SJCRH30 (cell line): ENCODE measurements at regions not wholly inside any gene's neighbourhood (a gene's known extent, or its start where the extent isn't known, plus 50 kb on each side); places are given as distances from the start of the nearest gene placed in this dataset.
"Not testable (repeated sequence)": the region's sequence is repeated elsewhere in the genome, so short reads cannot be mapped to it uniquely, and the experiment has no call there.

Source experiments
- DNase-seq, 2 experiments: peaks; one replicate each; pipeline ENCODE4 v3.0.0-alpha.2; 2015 to 2020
- H3K27ac ChIP-seq: fragments of 250-450 bp; sonication (Bioruptor Pico); 2 replicates; pipeline ENCODE4 v1.5.1; 2020; ENCODE audit warnings: mild to moderate bottlenecking, moderate library complexity
- H3K27me3 ChIP-seq: fragments of 250-450 bp; sonication (Bioruptor Pico); 2 replicates; pipeline ENCODE4 v1.5.1; 2020; ENCODE audit warnings: mild to moderate bottlenecking, moderate library complexity
- H3K36me3 ChIP-seq: fragments of 250-450 bp; sonication (Bioruptor Pico); 2 replicates; pipeline ENCODE4 v1.5.1; 2020; ENCODE audit warnings: mild to moderate bottlenecking, moderate library complexity
- H3K4me1 ChIP-seq: fragments of 250-450 bp; sonication (Bioruptor Pico); 2 replicates; pipeline ENCODE4 v1.5.1; 2020; ENCODE audit warnings: mild to moderate bottlenecking, moderate library complexity
- H3K4me3 ChIP-seq: fragments of 250-450 bp; sonication (Bioruptor Pico); 2 replicates; pipeline ENCODE4 v1.5.1; 2020; ENCODE audit warnings: mild to moderate bottlenecking, moderate library complexity
- H3K9me3 ChIP-seq: fragments of 250-450 bp; sonication (Bioruptor Pico); replicated peaks from 2 replicates; pipeline ENCODE4 v1.5.1; 2020; ENCODE audit warnings: mild to moderate bottlenecking, moderate library complexity

DNA sequence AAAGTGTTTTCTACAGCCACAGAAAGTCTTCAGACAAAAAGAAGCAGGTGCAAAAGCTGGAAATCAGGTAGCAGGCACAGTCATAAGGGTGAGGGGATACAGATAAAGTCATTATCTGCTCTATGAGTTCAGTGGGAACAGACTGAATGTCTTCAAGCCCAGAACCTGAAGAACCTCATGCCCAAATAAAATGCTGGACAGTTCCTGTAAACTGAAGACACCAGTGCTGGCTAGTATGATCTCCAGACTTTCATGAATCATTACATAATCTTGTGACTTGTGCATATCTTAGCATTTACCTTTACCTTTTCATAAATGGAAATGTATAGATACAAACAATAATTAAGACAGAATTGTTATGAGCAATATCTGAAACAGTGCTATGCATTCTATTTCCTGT, 728.7 kb downstream of the DNAH5 start:
- H3K36me3 ChIP-seq = no peaks in the 10 kb centered on the region
- no peak overlapping the region for H3K4me3 ChIP-seq
- DNase-seq = no peak
- H3K9me3 ChIP-seq = no peaks in the 10 kb centered on the region
- H3K27ac ChIP-seq = no peak overlapping the region
- no peaks in the 10 kb centered on the region for H3K4me1 ChIP-seq
- no peaks in the 10 kb centered on the region for H3K27me3 ChIP-seq

DNA sequence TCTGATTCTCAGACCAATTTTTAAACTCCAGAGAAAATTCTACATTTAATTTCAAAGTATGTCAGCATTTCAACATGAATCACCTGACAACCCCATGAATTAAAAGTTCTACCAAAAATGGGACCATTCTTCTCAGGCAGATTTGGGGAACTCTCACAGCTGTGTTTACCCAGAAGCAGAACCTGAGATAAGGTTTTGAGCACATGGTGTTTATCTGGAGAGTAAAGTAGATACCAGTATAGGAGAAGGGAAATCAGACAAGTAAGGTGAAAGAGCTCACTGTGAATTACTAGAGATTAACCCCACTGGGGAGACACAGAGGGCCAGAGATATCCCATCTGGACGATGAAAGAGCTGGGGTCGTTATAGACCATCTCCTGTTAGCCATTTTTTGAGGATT, 729.1 kb downstream of the DNAH5 start:
- H3K4me3 ChIP-seq = no peak overlapping the region

DNA sequence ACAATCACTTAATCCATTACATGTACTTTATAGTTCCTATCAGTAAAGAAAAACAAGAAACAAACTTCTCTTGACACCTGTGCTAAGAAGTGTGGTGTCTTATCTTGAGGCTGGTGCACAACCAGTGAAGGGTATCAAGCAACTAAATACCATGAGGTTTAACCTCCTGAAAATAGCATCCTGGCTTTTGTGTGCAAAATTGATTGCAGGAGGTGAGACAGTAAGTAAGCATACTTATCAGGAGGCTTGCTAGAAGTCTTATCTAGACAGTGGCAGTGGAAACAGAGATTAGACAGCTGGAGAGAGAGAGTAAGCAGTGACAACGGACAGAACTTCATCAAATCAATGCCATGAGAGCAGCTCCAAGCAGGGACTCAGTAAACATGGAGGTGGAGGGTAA, 730.3 kb downstream of the DNAH5 start:
- Histone ChIP-seq H3K4me1 (no peaks in the 10 kb centered on the region), H3K36me3 (no peaks in the 10 kb centered on the region), H3K9me3 (no peaks in the 10 kb centered on the region), H3K4me3 (no peak overlapping the region), H3K27me3 (no peaks in the 10 kb centered on the region), H3K27ac (no peak overlapping the region)
- DNase-seq = no peak

More for the DNA sequence above, 729.1 kb downstream of the DNAH5 start:
- no peak for DNase-seq
- Histone ChIP-seq H3K9me3 (no peaks in the 10 kb centered on the region), H3K27me3 (no peaks in the 10 kb centered on the region), H3K36me3 (no peaks in the 10 kb centered on the region), H3K4me1 (no peaks in the 10 kb centered on the region), H3K27ac (no peak overlapping the region)

DNA sequence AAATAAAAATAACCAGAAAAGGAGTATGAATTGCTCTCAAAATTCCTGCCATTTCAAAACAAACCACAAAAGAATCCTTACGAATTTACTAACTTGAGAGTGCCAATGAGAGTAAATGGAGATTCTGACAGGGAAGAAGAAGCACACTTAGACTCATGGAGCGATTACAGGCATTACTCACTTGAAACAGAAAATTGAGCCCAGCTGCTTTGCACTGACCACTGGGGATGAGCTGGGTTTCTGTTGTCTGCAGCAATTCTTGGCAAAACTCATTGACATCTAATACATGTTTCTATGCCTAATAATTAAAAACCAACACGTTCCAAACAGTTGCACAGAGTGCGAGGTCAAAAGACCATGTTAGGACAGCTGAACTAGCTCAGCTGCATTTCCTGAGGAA, 731.6 kb downstream of the DNAH5 start:
- no peak overlapping the region for H3K4me3 ChIP-seq
- no peaks in the 10 kb centered on the region for H3K9me3 ChIP-seq
- DNase-seq = no peak
- no peaks in the 10 kb centered on the region for H3K4me1 ChIP-seq
- no peaks in the 10 kb centered on the region for H3K36me3 ChIP-seq
- H3K27me3 ChIP-seq = no peaks in the 10 kb centered on the region
- no peak overlapping the region for H3K27ac ChIP-seq

DNA sequence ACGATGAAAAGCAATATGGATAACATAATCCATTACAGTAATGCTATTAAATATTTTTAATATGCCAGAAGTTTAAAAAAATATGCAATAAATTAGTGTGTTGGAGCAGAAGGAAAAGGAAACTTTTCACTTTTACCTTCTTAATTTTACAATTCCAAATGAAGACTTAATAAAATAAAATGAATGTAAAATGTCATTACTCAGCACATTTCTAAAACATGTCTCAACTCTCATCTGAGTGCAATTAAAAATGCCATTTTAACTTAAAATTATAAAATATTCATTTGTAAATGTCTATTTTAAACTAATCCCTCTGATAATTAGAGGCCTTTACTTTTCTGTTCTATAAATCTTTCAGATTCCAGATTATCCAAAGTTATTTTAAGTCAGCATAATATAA, 733.4 kb downstream of the DNAH5 start:
- no peak overlapping the region for H3K27ac ChIP-seq
- DNase-seq = no peak
- no peaks in the 10 kb centered on the region for H3K4me1 ChIP-seq
- no peaks in the 10 kb centered on the region for H3K9me3 ChIP-seq
- H3K4me3 ChIP-seq = no peak overlapping the region
- H3K36me3 ChIP-seq = no peaks in the 10 kb centered on the region
- no peaks in the 10 kb centered on the region for H3K27me3 ChIP-seq

DNA sequence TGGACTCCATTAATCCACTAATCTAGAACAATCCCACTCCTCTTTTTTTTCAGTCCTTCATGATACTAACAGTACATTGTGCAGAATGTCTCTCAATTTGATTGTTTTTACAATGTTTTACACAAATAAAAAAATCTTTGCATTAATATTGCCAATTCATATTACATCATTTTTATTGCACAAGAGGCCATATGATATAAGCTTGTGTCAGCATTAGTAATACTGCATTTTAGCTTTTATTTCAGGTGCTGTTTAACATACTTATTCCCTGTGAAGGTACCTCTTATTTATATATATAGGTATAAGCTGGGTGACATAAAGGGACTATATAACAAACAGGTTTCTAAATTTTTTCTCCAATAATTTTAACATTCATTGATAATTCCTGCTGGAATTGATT, 737.4 kb downstream of the DNAH5 start:
- H3K27ac ChIP-seq = no peak overlapping the region
- no peak overlapping the region for H3K4me3 ChIP-seq
- no peak for DNase-seq
- no peaks in the 10 kb centered on the region for H3K36me3 ChIP-seq
- no peaks in the 10 kb centered on the region for H3K9me3 ChIP-seq
- no peaks in the 10 kb centered on the region for H3K27me3 ChIP-seq
- H3K4me1 ChIP-seq = no peaks in the 10 kb centered on the region

DNA sequence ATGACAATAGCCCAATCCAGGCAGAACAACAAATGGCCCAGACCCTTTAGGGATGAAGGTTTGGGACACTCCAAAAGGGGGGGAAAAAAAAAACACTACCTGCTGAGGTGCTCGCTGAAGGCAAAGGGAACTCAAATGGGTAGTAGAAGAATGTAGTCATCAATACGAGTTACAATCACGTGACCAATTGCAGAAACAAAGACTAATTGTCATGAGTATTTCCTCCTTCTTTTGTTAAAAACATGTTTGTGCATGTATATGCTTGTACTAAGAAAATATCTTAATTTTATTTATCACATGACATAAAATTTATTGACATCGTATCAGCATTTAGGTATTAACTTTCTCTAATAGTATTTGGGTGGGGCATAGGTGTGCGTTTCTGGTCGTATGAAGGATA, 743.5 kb downstream of the DNAH5 start:
- no peaks in the 10 kb centered on the region for H3K27me3 ChIP-seq
- H3K4me3 ChIP-seq = no peak overlapping the region
- no peaks in the 10 kb centered on the region for H3K36me3 ChIP-seq
- H3K4me1 ChIP-seq = no peaks in the 10 kb centered on the region
- H3K9me3 ChIP-seq = no peaks in the 10 kb centered on the region
- H3K27ac ChIP-seq = no peak overlapping the region
- DNase-seq = no peak

DNA sequence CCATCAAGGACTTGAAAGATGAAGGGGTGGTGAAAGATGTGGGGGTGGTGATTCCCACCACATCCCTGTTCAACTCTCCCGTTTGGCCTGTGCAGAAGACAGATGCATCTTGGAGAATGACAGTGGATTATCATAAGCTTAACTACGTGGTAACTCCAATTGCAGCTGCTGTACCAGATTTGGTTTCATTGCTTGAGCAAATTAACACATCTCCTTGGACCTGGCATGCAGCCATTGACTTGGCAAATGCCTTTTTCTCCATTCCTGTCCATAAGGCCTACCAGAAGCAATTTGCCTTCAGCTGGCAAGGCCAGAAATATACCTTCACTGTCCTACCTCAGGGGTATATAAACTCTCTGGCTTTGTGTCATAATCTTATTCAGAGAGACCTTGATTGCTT, 746.3 kb downstream of the DNAH5 start:
- not testable (repeated sequence) for H3K27ac ChIP-seq, H3K4me3 ChIP-seq, DNase-seq, H3K9me3 ChIP-seq, H3K27me3 ChIP-seq, H3K4me1 ChIP-seq, H3K36me3 ChIP-seq

DNA sequence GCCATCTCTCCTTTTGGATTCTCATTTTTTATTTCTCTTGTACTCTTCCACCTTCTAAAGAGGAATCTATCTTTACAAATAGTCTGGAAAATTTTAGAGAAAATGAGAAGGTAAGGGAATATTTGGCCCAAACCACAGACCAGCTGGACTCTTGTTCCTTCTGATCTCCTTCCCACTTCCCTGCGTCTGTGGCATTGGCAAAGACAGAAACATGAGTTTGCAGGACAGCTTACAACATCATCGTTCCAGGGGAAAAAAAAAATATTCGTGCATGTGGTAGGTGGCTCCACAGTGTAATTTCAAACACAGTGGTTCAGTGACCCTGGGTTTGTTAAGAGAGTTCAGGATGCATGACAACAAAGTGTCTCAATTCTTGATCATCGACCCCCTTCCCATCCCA, 755.0 kb downstream of the DNAH5 start:
- Histone ChIP-seq H3K36me3 (no peaks in the 10 kb centered on the region), H3K27me3 (no peaks in the 10 kb centered on the region), H3K4me3 (no peak overlapping the region), H3K4me1 (no peaks in the 10 kb centered on the region), H3K27ac (no peak overlapping the region), H3K9me3 (no peaks in the 10 kb centered on the region)
- no peak for DNase-seq

DNA sequence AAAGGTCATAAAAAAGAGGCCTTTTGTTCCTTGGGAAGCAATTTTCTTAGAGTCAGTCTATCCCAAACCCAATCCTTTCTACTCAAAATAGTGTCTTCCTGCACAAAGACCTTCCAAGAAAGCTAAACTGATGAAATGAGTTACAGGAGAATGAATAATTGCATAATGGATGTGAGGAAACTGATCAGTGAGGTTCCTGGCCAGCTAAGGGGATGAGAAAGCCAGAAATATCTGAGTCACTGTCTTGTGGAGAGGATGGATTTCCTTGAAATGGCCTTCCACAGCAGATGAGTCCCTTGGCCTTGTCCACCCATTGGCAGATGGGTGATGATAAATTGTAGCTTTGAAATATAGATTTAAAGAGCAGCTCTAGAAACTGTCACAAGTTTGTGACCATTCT, 756.1 kb downstream of the DNAH5 start:
- H3K27ac ChIP-seq = no peak overlapping the region
- H3K27me3 ChIP-seq = no peaks in the 10 kb centered on the region
- no peaks in the 10 kb centered on the region for H3K36me3 ChIP-seq
- H3K4me3 ChIP-seq = no peak overlapping the region
- H3K9me3 ChIP-seq = no peaks in the 10 kb centered on the region
- DNase-seq = no peak
- no peaks in the 10 kb centered on the region for H3K4me1 ChIP-seq

DNA sequence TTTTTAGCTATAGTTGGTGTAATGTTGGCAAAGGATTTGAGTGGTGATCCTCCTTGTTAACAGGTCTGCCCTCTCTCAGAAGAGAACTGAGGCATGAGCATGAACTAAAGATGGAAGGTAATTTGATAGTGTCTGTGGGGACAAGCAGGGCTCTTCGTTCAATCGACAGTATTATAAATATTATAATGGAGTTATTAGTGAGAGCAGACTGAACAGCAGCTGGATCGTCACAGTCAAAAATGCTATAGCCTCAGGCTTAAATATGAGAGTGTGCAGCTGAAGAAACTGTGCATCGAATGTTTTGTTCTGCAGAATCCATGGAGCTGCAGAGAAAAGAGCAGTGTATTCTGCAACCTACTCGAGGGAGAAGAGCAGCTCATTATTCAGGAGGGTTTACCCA, 757.3 kb downstream of the DNAH5 start:
- H3K36me3 ChIP-seq = no peaks in the 10 kb centered on the region
- no peak overlapping the region for H3K27ac ChIP-seq
- H3K27me3 ChIP-seq = no peaks in the 10 kb centered on the region
- H3K4me3 ChIP-seq = no peak overlapping the region
- DNase-seq = peak; percentile 10 to 54
- H3K9me3 ChIP-seq = no peaks in the 10 kb centered on the region
- no peaks in the 10 kb centered on the region for H3K4me1 ChIP-seq

DNA sequence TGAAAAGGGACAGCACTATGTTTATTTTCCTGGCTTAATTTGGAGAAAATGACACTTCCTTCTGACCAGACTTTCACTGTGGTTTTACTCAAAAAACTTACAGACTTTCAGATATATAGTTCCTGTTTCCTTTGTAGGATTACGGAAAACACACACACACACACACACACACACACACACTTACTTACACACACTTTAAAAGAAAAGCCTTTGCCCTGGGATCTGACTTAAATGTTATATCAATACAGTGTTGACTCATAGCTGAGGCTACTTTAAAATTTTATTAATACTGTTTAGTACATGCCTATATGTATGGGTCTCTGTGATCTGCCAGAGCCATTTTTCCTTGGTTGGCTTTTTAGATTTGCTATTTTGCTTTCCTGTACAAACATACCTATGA, 758.3 kb downstream of the DNAH5 start:
- H3K4me1 ChIP-seq = no peaks in the 10 kb centered on the region

DNA sequence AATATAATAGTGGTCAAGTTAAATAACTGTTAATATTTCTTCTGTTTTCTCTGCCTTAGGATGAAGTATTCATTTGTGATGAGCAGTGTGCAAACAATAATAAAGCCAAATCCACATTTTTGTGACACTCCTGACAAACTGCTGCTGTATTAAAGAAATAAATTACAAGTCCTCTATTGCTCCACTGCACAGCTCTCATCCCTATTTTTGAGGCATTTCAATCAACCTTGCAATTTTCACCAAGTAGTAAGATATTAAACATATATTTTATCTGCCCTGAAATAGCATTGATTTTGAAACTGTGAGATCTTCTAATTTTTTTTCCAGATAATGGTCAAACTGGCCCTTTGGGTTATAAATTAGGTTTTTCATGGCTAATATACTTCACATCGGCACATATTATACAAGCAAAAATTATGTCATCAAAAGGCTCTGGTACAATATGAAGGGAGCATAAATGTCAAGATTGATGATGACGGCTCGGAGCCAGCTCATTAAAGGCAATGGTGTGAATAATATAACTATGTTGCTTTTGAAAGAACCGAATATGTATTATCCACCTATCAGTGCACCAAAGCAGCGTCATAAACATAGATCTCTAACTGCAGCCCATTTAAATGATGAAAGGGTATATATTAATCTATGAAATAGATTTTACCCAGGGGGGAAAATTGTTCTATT, 764.9 kb downstream of the DNAH5 start:
- Histone ChIP-seq H3K9me3 (no peaks in the 10 kb centered on the region), H3K36me3 (no peaks in the 10 kb centered on the region), H3K27ac (no peak overlapping the region), H3K4me3 (no peak overlapping the region), H3K27me3 (no peaks in the 10 kb centered on the region), H3K4me1 (no peaks in the 10 kb centered on the region)
- no peak for DNase-seq

More for the DNA sequence above, 758.3 kb downstream of the DNAH5 start:
- no peak for DNase-seq
- Histone ChIP-seq H3K9me3 (no peaks in the 10 kb centered on the region), H3K27me3 (no peaks in the 10 kb centered on the region), H3K27ac (no peak overlapping the region), H3K36me3 (no peaks in the 10 kb centered on the region), H3K4me3 (no peak overlapping the region)

DNA sequence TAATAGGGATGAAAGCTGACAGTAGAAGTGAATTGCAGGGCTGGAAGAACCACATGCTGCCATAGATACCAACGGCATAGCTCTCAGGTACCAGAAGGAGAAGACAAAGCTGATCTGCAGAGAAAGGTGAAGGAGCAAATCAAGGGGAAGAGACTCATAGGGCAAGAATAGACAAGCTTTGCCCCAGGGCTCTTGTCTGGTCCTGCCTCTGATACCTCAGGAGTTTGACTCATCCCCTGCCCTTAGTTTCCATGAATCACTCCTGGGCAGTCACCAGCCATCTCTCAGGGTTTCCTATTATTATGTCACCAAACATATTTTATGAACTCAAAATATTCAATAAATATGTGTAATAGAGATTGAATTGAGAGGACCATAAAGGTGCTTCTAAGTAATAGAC, 800.9 kb downstream of the DNAH5 start:
- no peaks in the 10 kb centered on the region for H3K27me3 ChIP-seq
- no peak overlapping the region for H3K4me3 ChIP-seq
- no peaks in the 10 kb centered on the region for H3K36me3 ChIP-seq
- DNase-seq = no peak
- H3K27ac ChIP-seq = no peak overlapping the region
- H3K9me3 ChIP-seq = no peaks in the 10 kb centered on the region
- H3K4me1 ChIP-seq = no peaks in the 10 kb centered on the region

DNA sequence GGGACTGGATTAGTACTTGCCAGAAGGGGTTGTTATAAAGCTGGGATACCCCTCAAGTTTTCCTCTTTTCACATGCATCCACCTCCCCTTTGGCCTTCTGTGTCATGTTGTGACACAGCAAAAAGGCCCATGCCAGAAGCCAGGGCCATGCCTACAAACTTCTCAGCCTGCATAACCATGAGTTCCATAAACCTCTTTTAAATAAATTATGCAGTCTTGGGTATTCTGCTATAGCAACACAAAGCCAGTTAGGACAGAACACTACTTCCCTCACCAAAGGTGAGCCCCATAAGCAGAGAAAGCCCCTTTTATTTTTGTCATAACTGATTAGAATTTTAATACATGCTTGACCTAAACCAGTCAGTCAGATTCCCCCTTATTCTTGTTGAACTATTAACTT, 801.3 kb downstream of the DNAH5 start:
- no peak for DNase-seq
- Histone ChIP-seq H3K4me3 (no peak overlapping the region), H3K9me3 (no peaks in the 10 kb centered on the region)

DNA sequence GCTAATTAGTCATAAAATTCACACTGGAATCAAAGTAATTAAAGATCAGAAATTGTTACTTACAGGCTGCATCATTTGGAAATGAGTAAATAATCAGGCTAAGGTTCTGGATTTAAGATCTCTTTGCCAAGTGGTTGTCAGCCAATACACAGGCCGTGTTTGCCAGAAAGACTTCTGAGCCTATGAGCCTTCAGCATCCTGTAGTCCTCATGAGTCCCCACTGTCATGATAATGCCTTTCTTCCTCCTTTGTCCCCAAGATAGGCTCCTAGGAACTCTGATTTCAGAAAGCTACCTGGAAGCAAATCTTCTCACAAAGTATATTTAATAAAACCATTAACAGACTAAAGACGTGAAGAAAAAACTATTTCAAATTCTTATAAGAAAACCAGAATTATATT, 810.5 kb downstream of the DNAH5 start:
- Histone ChIP-seq H3K4me1 (no peaks in the 10 kb centered on the region), H3K9me3 (no peaks in the 10 kb centered on the region), H3K27ac (no peak overlapping the region), H3K4me3 (no peak overlapping the region), H3K27me3 (no peaks in the 10 kb centered on the region), H3K36me3 (no peaks in the 10 kb centered on the region)
- no peak for DNase-seq

More for the DNA sequence above, 801.3 kb downstream of the DNAH5 start:
- no peak overlapping the region for H3K27ac ChIP-seq
- no peaks in the 10 kb centered on the region for H3K27me3 ChIP-seq
- H3K36me3 ChIP-seq = no peaks in the 10 kb centered on the region
- no peaks in the 10 kb centered on the region for H3K4me1 ChIP-seq
